ENCODE measurements at regions not wholly inside any gene's neighbourhood (a gene's known extent, or its start where the extent isn't known, plus 50 kb on each side); places are given as distances from the start of the nearest gene placed in this dataset.
"Not testable (repeated sequence)": the region's sequence is repeated elsewhere in the genome, so short reads cannot be mapped to it uniquely, and the experiment has no call there.

DNA sequence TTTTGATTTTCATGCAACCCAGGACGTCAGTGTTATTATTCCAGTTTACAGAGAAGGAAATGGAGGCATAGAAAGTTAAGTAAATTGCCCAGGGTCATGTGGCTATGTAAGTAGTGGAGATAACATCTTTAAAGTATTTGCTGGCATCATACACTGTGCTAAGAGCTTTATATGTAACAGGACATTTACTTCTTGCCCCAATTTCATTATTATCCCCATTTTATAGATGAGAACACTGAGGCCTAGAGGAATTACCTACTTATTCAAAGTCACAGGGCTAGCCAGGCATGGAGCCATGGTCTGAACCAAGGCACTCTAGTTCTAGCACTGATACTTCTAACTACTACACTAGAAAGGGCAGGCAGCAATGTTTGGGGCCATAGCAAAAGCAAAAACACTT is 107.3 kb upstream of the ANKRD28 start:
- no peaks in the 10 kb centered on the region for H3K36me3 ChIP-seq (ENCODE audit: insufficient read depth, low read length)

GRCh38 chr3:15907403-15907802 is 109.6 kb upstream of the ANKRD28 start:
- H3K9me3 ChIP-seq (ENCODE audit: low read length); H4K20me1 ChIP-seq (ENCODE audit: insufficient read depth); H3F3A ChIP-seq (ENCODE audit: insufficient read depth, low read length, poor library complexity, severe bottlenecking); H3K9ac ChIP-seq (ENCODE audit: low read length); H2AFZ ChIP-seq (ENCODE audit: low read depth, low read length); H3K79me2 ChIP-seq (replicated peaks; ENCODE audit: insufficient read depth, low read length); H3K4me2 ChIP-seq (ENCODE audit: low read length); H3K27ac ChIP-seq (ENCODE audit: low read length); H3K4me3 ChIP-seq (ENCODE audit: low read length); H3K36me3 ChIP-seq (ENCODE audit: insufficient read depth, low read length); H3K27me3 ChIP-seq (ENCODE audit: insufficient read depth, low read depth, low read length); H3K9me2 ChIP-seq (ENCODE audit: insufficient read depth, low read length): not testable (repeated sequence)

More for the DNA sequence above, 107.3 kb upstream of the ANKRD28 start:
- Histone ChIP-seq H3K4me3 (ENCODE audit: low read length) (no peak overlapping the region), H3K9me3 (ENCODE audit: low read length) (no peaks in the 10 kb centered on the region), H3F3A (ENCODE audit: insufficient read depth, low read length, poor library complexity, severe bottlenecking) (no peaks in the 10 kb centered on the region), H2AFZ (ENCODE audit: low read depth, low read length) (no peak overlapping the region), H3K27ac (ENCODE audit: low read length) (no peak overlapping the region), H3K9me2 (ENCODE audit: insufficient read depth, low read length) (no peaks in the 10 kb centered on the region), H3K27me3 (ENCODE audit: insufficient read depth, low read depth, low read length) (no peaks in the 10 kb centered on the region), H4K20me1 (ENCODE audit: insufficient read depth) (no peaks in the 10 kb centered on the region), H3K79me2 (replicated peaks; ENCODE audit: insufficient read depth, low read length) (no peaks in the 10 kb centered on the region), H3K9ac (ENCODE audit: low read length) (no peak overlapping the region), H3K4me2 (ENCODE audit: low read length) (no peak overlapping the region)
- TF ChIP-seq RAD21 (conservative IDR thresholded peaks at IDR 0.05) (no peak), SMC3 (conservative IDR thresholded peaks at IDR 0.05; ENCODE audit: poor library complexity) (no peak)
- TF ChIP-seq, protein P1, sequence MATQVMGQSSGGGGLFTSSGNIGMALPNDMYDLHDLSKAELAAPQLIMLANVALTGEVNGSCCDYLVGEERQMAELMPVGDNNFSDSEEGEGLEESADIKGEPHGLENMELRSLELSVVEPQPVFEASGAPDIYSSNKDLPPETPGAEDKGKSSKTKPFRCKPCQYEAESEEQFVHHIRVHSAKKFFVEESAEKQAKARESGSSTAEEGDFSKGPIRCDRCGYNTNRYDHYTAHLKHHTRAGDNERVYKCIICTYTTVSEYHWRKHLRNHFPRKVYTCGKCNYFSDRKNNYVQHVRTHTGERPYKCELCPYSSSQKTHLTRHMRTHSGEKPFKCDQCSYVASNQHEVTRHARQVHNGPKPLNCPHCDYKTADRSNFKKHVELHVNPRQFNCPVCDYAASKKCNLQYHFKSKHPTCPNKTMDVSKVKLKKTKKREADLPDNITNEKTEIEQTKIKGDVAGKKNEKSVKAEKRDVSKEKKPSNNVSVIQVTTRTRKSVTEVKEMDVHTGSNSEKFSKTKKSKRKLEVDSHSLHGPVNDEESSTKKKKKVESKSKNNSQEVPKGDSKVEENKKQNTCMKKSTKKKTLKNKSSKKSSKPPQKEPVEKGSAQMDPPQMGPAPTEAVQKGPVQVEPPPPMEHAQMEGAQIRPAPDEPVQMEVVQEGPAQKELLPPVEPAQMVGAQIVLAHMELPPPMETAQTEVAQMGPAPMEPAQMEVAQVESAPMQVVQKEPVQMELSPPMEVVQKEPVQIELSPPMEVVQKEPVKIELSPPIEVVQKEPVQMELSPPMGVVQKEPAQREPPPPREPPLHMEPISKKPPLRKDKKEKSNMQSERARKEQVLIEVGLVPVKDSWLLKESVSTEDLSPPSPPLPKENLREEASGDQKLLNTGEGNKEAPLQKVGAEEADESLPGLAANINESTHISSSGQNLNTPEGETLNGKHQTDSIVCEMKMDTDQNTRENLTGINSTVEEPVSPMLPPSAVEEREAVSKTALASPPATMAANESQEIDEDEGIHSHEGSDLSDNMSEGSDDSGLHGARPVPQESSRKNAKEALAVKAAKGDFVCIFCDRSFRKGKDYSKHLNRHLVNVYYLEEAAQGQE (IDR thresholded peaks at IDR 0.05; ENCODE audit: borderline replicate concordance), result no peak

DNA sequence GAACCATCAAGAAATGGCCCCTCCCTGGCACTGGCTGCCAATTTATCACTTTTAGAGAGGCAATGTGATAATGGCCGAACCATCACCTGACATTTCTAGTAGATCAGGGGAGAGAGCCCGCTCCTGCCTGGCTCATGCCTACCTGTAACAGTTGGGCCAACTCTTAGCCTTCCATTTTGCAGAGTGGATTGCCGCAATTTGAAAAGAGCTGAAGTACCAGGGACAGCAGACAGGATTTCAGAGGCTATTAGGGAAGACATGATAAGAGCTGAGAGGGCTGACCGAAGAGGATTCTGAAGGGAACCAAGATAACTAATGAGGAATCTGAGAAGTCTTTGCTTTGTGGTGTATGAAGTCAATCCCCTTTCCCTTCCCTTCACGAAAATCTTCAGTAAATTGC is 121.2 kb upstream of the ANKRD28 start:
- H3K27ac ChIP-seq (ENCODE audit: low read length), result no peak overlapping the region
- H3F3A ChIP-seq (ENCODE audit: insufficient read depth, low read length, poor library complexity, severe bottlenecking), result no peaks in the 10 kb centered on the region
- no peak overlapping the region for H3K4me3 ChIP-seq (ENCODE audit: low read length)
- H3K9me3 ChIP-seq (ENCODE audit: low read length), result no peaks in the 10 kb centered on the region
- no peak overlapping the region for H3K4me2 ChIP-seq (ENCODE audit: low read length)
- H3K9me2 ChIP-seq (ENCODE audit: insufficient read depth, low read length), result no peaks in the 10 kb centered on the region
- H3K27me3 ChIP-seq (ENCODE audit: insufficient read depth, low read depth, low read length), result no peaks in the 10 kb centered on the region
- no peaks in the 10 kb centered on the region for H3K79me2 ChIP-seq (replicated peaks; ENCODE audit: insufficient read depth, low read length)
- no peaks in the 10 kb centered on the region for H3K36me3 ChIP-seq (ENCODE audit: insufficient read depth, low read length)
- H3K9ac ChIP-seq (ENCODE audit: low read length), result no peak overlapping the region
- H2AFZ ChIP-seq (ENCODE audit: low read depth, low read length), result no peak overlapping the region
- TF ChIP-seq RAD21 (conservative IDR thresholded peaks at IDR 0.05), result no peak
- no peak for TF ChIP-seq EP300 (conservative IDR thresholded peaks at IDR 0.05; ENCODE audit: poor library complexity, severe bottlenecking)
- no peak for TF ChIP-seq CTCF (IDR thresholded peaks at IDR 0.05; ENCODE audit: poor library complexity, severe bottlenecking)
- no peak for TF ChIP-seq SMC3 (conservative IDR thresholded peaks at IDR 0.05; ENCODE audit: poor library complexity)
- TF ChIP-seq TAF1 (IDR thresholded peaks at IDR 0.05; ENCODE audit: low read depth), result no peak
- TF ChIP-seq MXI1 (conservative IDR thresholded peaks at IDR 0.05; ENCODE audit: poor library complexity, severe bottlenecking), result no peak
- TF ChIP-seq EZH2 (IDR thresholded peaks at IDR 0.05; ENCODE audit: borderline replicate concordance, insufficient read depth, low read length, poor library complexity, severe bottlenecking), result no peak
- TF ChIP-seq, protein P1 (IDR thresholded peaks at IDR 0.05; ENCODE audit: borderline replicate concordance), result no peak
- no peak for TF ChIP-seq POLR2AphosphoS5 (IDR thresholded peaks at IDR 0.05)
- no peaks in the 10 kb centered on the region for H4K20me1 ChIP-seq (ENCODE audit: insufficient read depth)
